ENCODE measurements at regions not wholly inside any gene's neighbourhood (a gene's known extent, or its start where the extent isn't known, plus 50 kb on each side); places are given as distances from the start of the nearest gene placed in this dataset.

- no peaks in the 10 kb centered on the region for H3K27me3 Mint-ChIP-seq (ENCODE audit: low read depth)
- ChIA-PET CTCF (interaction anchor here (0.7 to 3.6 kb wide), 3 partner anchors 33 to 616 kb away, joined by 3 to 19 read pairs (median 3); no protein-coding TSS in a partner anchor), POLR2A (interaction anchor here (0.9 kb wide), 1 partner anchor 8 kb away, joined by 3 read pairs; no protein-coding TSS in a partner anchor)
- no peak overlapping the region for H3K27ac Mint-ChIP-seq
- ATAC-seq (no peak), DNase-seq (ENCODE audit: low spot score) (no peak)
- no peaks in the 10 kb centered on the region for H3K9me3 Mint-ChIP-seq
- H3K36me3 Mint-ChIP-seq = no peaks in the 10 kb centered on the region
- TF ChIP-seq GRHL2 (CRISPR knock-in tag; IDR thresholded peaks at IDR 0.05; ENCODE audit: insufficient replicate concordance, severe bottlenecking) = no peak
- no peak for TF ChIP-seq ZBTB43 (CRISPR knock-in tag; IDR thresholded peaks at IDR 0.05)
- no peak for TF ChIP-seq ZNF423 (CRISPR knock-in tag; IDR thresholded peaks at IDR 0.05)
- no peak for TF ChIP-seq ATF6 (CRISPR knock-in tag; IDR thresholded peaks at IDR 0.05)
- TF ChIP-seq ZNF121 (CRISPR knock-in tag; IDR thresholded peaks at IDR 0.05) = no peak
- no peak for TF ChIP-seq ZNF532 (CRISPR knock-in tag; IDR thresholded peaks at IDR 0.05; ENCODE audit: borderline replicate concordance)
- TF ChIP-seq NFATC4 (CRISPR knock-in tag; IDR thresholded peaks at IDR 0.05) = no peak
- TF ChIP-seq ZNF425 (CRISPR knock-in tag; conservative IDR thresholded peaks at IDR 0.05) = no peak
- no peak for TF ChIP-seq CBFB (CRISPR knock-in tag; IDR thresholded peaks at IDR 0.05; ENCODE audit: low read depth)
- TF ChIP-seq ZNF416 (CRISPR knock-in tag; IDR thresholded peaks at IDR 0.05) = no peak
- no peak for TF ChIP-seq HMGXB4 (CRISPR knock-in tag; IDR thresholded peaks at IDR 0.05)
- TF ChIP-seq EMX1 (CRISPR knock-in tag; IDR thresholded peaks at IDR 0.05) = no peak
- TF ChIP-seq PREB (CRISPR knock-in tag; IDR thresholded peaks at IDR 0.05; ENCODE audit: borderline replicate concordance) = no peak
- H3K4me3 Mint-ChIP-seq = no peak overlapping the region
- H3K4me1 Mint-ChIP-seq = peaks cover 10% of the 10 kb centered on the region
These were observed 196.7 kb upstream of the KLF14 start for GRCh38 chr7:130930681-130931080.

All from WTC11 (cell line).